ENCODE measurements at regions not wholly inside any gene's neighbourhood (a gene's known extent, or its start where the extent isn't known, plus 50 kb on each side); places are given as distances from the start of the nearest gene placed in this dataset.

DNA sequence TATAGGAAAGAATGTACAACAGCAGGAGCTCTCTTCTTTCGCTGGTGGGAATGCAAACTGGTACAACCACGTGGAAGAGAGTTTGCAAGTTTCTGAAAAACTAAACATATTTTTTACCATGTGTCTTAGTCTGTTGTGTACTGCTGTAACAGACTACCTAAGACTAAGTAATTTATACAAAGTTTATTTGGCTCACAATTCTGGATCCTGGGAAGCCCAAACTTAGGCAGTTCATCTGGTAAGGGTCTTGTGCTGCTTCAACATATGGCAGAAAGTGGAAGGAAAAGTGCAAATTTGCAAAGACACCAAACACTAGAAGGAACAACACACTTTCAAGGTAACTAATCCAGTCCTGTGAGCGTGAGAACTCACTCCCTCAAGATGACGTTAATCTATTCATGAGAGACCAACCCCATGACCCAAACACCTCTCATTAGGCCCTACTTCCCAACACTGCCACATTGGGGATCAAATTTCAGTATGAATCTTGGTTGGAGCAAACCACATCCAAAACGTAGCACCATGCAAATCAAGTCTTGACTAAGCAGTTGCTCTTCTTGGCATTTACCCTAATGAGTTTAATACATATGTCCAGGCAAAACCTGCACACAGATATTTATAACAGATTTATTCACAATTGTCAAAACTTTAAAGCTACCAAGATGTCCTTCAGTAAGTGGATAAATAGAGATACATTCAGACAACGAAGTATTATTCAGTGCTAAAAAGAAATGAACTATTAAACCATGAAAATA is 481.9 kb upstream of the FOXG1 start:
- no peaks in the 10 kb centered on the region for H3K4me1 ChIP-seq (ENCODE audit: control insufficient read depth, insufficient read depth, low read length)
- DNase-seq (ENCODE audit: low read depth, low spot score) = no peak
- H3K27ac ChIP-seq (ENCODE audit: low read length) = no peak overlapping the region
- in situ Hi-C loops (cut with HindIII; ENCODE audit: low pct_unique_long_range_greater_than_20kb, low sequenced_read_pairs) = no loop called here
- intact Hi-C loops (cut with micrococcal nuclease; ENCODE audit: unreplicated experiment) = no loop called here
- TF ChIP-seq SIN3A (IDR thresholded peaks at IDR 0.05; ENCODE audit: borderline replicate concordance, insufficient read depth, low read depth, low read length) (no peak), POLR2AphosphoS5 (IDR thresholded peaks at IDR 0.05; ENCODE audit: low read depth, low read length) (no peak), TCF7L2 (IDR thresholded peaks at IDR 0.05; ENCODE audit: low read depth, low read length) (no peak)
- TF ChIP-seq, protein P1, sequence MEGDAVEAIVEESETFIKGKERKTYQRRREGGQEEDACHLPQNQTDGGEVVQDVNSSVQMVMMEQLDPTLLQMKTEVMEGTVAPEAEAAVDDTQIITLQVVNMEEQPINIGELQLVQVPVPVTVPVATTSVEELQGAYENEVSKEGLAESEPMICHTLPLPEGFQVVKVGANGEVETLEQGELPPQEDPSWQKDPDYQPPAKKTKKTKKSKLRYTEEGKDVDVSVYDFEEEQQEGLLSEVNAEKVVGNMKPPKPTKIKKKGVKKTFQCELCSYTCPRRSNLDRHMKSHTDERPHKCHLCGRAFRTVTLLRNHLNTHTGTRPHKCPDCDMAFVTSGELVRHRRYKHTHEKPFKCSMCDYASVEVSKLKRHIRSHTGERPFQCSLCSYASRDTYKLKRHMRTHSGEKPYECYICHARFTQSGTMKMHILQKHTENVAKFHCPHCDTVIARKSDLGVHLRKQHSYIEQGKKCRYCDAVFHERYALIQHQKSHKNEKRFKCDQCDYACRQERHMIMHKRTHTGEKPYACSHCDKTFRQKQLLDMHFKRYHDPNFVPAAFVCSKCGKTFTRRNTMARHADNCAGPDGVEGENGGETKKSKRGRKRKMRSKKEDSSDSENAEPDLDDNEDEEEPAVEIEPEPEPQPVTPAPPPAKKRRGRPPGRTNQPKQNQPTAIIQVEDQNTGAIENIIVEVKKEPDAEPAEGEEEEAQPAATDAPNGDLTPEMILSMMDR (IDR thresholded peaks at IDR 0.05) = no peak
- H3K36me3 ChIP-seq (ENCODE audit: control insufficient read depth, insufficient read depth, low read length) = no peaks in the 10 kb centered on the region
- BruUV-seq (replicated peaks) = no TSS peak
- no peak overlapping the region for H3K4me3 ChIP-seq (ENCODE audit: low read depth in 2 of 2, low read length in 2 of 2)
- no peak for ATAC-seq
- ChIA-PET POLR2A (no interaction called here), CTCF (no interaction called here)
- H3K9me3 ChIP-seq (ENCODE audit: control insufficient read depth, insufficient read depth, low read depth, low read length) = no peaks in the 10 kb centered on the region
- no peaks in the 10 kb centered on the region for H3K27me3 ChIP-seq (ENCODE audit: control insufficient read depth, insufficient read depth, low read length)

DNA sequence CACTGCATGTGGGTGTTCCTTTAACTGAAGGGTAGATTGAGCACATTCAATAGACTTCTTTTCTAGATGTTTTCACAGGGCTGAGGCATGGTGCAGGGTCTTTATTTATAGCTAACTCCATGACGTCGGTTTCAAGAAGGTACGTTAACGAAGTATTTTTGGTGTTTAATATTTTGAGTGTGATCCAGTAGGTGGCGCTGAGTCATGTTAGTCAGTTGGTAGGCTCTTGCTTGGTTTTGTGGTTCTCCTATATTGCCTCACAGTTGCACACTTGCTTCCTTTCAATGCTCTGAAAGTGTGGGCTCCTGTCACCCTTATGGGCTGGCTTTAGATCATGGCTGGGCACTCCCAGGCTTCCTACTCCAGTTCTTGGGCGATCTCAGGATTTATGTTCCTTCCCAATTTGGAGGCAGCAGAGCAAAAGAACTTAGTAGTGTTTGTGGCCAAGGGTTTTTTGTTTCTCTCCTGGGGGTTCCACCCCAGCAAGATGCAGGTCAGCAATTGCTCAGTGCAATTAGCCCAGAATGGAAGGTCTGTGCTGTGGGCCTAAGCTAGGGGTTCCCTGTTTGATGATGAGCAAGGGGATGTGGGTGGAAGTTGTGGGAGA is 471.6 kb upstream of the FOXG1 start:
- H3K27ac ChIP-seq (ENCODE audit: low read length) = no peak overlapping the region
- H3K4me3 ChIP-seq (ENCODE audit: low read depth in 2 of 2, low read length in 2 of 2) = no peak overlapping the region
- H3K4me1 ChIP-seq (ENCODE audit: control insufficient read depth, insufficient read depth, low read length) = no peaks in the 10 kb centered on the region
- H3K9me3 ChIP-seq (ENCODE audit: control insufficient read depth, insufficient read depth, low read depth, low read length) = no peaks in the 10 kb centered on the region
- H3K27me3 ChIP-seq (ENCODE audit: control insufficient read depth, insufficient read depth, low read length) = no peaks in the 10 kb centered on the region
- no peaks in the 10 kb centered on the region for H3K36me3 ChIP-seq (ENCODE audit: control insufficient read depth, insufficient read depth, low read length)
- intact Hi-C loops (cut with micrococcal nuclease; ENCODE audit: unreplicated experiment) = no loop called here
- in situ Hi-C loops (cut with HindIII; ENCODE audit: low pct_unique_long_range_greater_than_20kb, low sequenced_read_pairs) = no loop called here
- ATAC-seq (no peak), DNase-seq (ENCODE audit: low read depth, low spot score) (no peak)
- CTCF ChIA-PET = no interaction called here
- TF ChIP-seq, protein P1 (IDR thresholded peaks at IDR 0.05) = 0 out of 2 replicates have a peak, but pooled peaks have one; percentile 15
- TF ChIP-seq, protein P2, sequence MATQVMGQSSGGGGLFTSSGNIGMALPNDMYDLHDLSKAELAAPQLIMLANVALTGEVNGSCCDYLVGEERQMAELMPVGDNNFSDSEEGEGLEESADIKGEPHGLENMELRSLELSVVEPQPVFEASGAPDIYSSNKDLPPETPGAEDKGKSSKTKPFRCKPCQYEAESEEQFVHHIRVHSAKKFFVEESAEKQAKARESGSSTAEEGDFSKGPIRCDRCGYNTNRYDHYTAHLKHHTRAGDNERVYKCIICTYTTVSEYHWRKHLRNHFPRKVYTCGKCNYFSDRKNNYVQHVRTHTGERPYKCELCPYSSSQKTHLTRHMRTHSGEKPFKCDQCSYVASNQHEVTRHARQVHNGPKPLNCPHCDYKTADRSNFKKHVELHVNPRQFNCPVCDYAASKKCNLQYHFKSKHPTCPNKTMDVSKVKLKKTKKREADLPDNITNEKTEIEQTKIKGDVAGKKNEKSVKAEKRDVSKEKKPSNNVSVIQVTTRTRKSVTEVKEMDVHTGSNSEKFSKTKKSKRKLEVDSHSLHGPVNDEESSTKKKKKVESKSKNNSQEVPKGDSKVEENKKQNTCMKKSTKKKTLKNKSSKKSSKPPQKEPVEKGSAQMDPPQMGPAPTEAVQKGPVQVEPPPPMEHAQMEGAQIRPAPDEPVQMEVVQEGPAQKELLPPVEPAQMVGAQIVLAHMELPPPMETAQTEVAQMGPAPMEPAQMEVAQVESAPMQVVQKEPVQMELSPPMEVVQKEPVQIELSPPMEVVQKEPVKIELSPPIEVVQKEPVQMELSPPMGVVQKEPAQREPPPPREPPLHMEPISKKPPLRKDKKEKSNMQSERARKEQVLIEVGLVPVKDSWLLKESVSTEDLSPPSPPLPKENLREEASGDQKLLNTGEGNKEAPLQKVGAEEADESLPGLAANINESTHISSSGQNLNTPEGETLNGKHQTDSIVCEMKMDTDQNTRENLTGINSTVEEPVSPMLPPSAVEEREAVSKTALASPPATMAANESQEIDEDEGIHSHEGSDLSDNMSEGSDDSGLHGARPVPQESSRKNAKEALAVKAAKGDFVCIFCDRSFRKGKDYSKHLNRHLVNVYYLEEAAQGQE (IDR thresholded peaks at IDR 0.05; ENCODE audit: insufficient read depth in 1 of 2, low read depth in 2 of 2, low read length in 1 of 2) = no peak
- POLR2A ChIA-PET = no interaction called here
- no TSS peak for BruUV-seq (replicated peaks)
